NCI-H226 (cell line): ENCODE measurements at regions not wholly inside any gene's neighbourhood (a gene's known extent, or its start where the extent isn't known, plus 50 kb on each side); places are given as distances from the start of the nearest gene placed in this dataset.

ENCODE experiments used
- DNase-seq: peaks from one replicate; pipeline ENCODE4 v3.0.0-alpha.2; 2015

GRCh38 chr12:4133029-4133428 lies 140.5 kb upstream of the CCND2 start:
- DNase-seq: no peak

DNA sequence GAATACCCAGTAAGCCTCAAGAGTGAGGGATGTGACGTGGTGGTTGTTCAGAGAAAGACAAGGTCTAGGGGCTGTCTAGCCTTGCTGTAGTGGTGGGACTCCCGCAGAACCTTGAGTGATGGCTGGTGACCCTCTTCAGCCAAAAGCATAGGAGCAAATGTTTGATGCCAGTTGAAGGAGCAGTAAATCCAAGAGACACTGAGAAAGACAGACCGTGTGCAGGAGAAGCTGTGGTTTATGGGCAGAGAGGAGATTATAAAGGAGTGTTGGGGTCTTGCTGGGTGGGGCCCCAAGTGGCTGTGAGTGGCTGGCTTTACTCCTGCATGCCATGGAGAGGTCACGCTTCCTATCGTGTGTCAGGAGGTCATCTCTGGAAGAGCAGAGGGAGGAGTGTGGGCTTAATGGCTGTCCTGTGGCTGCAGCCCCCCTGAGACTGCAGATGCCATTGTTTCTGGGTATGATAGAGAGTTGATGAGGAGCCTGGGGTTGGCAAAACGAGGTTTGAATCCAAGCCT lies 152.0 kb upstream of the CCND2 start:
- DNase-seq: no peak

- DNase-seq: no peak
These were observed 153.1 kb upstream of the CCND2 start for GRCh38 chr12:4120316-4120917.

GRCh38 chr12:4119157-4119761 lies 154.3 kb upstream of the CCND2 start:
- no peak for DNase-seq

DNA sequence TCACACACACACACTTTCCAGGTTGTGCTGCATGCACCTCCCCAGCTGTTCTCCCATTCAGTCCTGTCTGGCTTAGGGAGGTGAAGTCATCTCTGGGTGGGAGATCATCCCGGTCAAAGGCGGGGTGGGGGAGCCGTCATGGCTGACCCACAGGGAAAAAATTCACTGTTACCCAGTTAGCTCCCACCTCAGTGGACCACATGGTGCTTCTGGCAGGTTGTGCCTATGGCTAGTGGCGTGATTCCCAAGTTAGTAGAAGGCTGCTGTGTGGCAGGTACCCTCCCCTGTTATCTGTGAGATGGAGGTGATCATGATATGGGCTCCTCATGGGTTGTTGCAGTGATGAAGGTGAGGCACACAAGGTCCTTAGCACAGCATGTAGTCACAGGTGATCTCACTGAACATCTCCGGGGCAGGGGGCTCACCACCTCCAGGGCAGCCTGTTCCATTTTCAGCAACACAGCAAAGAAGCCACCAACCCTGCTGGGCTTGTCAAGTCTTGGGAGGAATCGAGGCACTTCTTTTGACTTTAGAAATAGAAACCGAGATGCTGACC lies 154.9 kb upstream of the CCND2 start:
- peak; percentile 11 for DNase-seq

GRCh38 chr12:4118017-4118510 lies 155.5 kb upstream of the CCND2 start:
- DNase-seq: peak; percentile 83

GRCh38 chr12:4117386-4118016 lies 156.1 kb upstream of the CCND2 start:
- no peak for DNase-seq

DNA sequence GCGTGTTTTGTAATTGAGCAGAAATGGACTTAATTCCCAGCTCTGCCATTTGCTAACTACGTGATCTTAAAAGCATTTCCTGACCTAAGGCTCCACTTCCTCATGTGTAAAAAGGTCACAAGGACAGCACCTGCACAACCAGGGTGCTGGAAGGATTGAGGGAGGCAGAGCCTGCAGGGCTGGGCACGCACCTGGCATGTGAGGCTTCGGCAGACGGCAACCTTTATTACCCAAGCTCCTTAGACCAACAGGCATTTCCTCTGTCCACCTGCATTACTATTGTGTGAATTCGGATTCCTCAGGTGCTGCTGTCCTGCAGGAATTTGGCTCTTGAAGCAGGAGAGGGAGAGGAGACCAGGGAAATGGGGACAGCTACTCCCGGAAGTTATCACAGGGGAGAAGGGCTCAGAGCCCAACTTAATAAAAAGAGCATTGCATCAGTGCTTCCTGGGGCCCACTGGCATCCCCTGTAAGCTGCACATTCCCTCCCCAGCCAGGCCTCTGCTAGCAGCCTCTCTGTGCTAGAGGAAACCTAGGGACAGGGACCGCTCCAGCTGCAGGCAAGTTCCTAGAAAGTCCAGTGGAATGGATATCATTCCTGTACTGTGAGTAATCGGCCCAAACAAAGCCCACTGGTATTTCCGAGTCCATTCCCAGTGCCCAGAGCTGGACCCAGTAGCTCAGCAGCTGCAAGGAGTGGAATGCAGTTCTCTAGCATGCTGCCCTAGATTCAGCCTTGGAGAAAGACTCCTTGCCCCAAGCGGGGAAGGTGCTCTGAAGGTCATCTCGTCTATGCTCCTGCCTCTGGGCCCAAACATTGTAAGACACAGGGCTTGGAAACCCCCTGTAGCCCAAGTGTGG lies 157.1 kb upstream of the CCND2 start:
- peak; percentile 89 for DNase-seq

DNA sequence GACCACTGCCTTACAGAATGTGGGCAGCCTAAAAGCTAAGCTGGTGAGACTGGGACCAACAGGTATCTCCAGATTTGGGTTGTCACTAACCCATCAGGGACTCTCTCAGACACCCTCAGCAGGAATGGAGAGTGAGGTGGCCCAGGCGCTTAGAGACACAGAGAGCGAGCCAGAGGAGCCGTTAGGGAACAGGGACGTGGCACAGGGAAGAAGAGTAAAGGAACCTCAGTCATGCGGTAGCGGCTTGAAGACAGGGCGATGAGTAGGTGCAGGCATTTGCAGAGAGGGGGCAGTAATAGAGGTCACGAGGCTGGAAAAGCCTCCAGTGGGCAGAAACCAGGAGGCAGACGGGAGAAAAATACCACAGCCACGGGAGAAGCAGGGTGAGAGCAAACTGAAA lies 158.0 kb upstream of the CCND2 start:
- no peak for DNase-seq

DNA sequence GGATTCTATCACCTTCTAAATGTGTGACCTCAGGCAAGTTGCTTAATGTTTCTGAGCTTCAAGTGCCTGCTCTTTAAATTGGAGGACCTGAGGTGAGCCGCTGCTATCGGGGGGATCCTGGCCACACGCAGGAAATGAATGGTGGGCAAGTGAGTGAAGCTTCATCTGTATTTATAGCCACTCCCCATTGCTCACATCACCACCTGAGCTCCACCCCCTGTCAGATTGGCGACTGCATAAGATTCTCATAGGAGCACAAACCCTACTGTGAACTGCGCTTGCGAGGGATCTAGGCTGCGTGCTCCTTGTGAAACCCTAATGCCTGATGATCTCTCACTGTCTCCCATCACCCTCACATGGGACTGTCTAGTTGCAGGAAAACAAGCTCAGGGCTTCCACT lies 158.6 kb upstream of the CCND2 start:
- DNase-seq: no peak

- no peak for DNase-seq
These were observed 160.7 kb upstream of the CCND2 start for GRCh38 chr12:4112734-4113325.

DNA sequence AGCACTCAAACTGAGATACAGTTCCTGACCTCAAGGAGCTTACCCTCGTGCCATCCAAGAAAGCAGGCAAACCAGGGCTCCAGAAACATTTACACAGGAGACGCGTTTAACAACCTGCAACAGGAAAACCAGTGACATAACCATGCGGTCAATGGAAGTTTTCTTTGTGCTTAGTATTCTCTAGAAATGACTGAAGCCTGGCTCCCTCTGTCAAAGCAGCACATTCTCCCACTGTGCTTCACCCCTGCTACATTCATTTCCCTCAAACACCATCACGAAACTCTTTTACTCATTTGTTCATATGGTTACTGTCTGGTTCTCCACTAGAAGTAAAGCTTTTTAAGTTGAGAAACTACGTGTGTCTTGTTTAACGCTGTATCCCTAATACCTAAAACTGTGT lies 161.3 kb upstream of the CCND2 start:
- no peak for DNase-seq

GRCh38 chr12:4111010-4111409 lies 162.6 kb upstream of the CCND2 start:
- no peak for DNase-seq

GRCh38 chr12:4109826-4110225 lies 163.7 kb upstream of the CCND2 start:
- DNase-seq: no peak

DNA sequence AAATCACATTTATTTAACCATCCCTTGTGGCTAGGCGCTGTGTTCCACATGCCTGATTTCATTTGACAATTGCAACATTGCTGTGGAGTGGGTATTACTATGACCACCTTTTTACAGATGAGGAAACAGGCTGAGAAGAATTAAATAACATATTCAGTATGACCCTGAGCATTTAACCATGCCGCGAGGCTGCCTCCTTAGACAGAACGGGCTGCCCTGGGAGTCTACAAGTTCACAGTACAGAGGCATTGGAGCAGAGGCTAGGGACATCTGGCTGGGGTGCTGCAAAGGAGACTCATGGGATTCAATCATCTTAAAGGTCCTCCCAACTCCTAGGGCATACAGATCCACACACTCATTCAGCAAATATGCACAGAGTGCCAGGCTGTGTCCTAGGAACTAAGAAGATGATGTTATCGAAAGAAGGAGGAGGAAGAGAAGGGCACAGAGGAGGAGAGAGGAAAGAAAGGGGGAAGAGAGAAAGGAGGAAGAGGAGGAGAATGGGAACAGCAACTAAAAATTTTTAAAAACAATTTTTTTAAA lies 164.7 kb upstream of the CCND2 start:
- DNase-seq: peak; percentile 63

GRCh38 chr12:4107911-4108697 lies 165.5 kb upstream of the CCND2 start:
- no peak for DNase-seq

- DNase-seq: peak; percentile 63
These were observed 166.1 kb upstream of the CCND2 start for GRCh38 chr12:4107436-4107878.

GRCh38 chr12:4106621-4107020 lies 166.9 kb upstream of the CCND2 start:
- DNase-seq: no peak

GRCh38 chr12:4104722-4105244 lies 168.8 kb upstream of the CCND2 start:
- DNase-seq: no peak

- DNase-seq: no peak
These were observed 174.3 kb upstream of the CCND2 start for GRCh38 chr12:4099276-4099675.
